GM12878 (cell line): ENCODE measurements at regions not wholly inside any gene's neighbourhood (a gene's known extent, or its start where the extent isn't known, plus 50 kb on each side); places are given as distances from the start of the nearest gene placed in this dataset.

Experiments used
- ATAC-seq: fragments of 200-7000 bp; cut with Tn5 transposase; 3 replicates; pipeline ENCODE4 v1.9.1; 2020; ENCODE audit warnings: mild to moderate bottlenecking, moderate library complexity
- BruUV-seq: library from RNA; stranded (reverse); fragments of 400-500 nt; replicated peaks from 2 replicates; lab custom pipeline; 2021; lab: Mats Ljungman, UMichigan
- CTCF ChIA-PET: fragments of 300-600 bp; sonication (Branson Sonifier 250); formaldehyde crosslinking; extraction: SDS; loops from one replicate; lab custom pipeline; 2021; ENCODE audit warnings: inconsistent platforms; lab: Yijun Ruan, JAX
- POLR2A ChIA-PET: fragments of 350-600 bp; formaldehyde crosslinking; extraction: SDS; loops from one replicate; lab custom pipeline; 2021; ENCODE audit warnings: inconsistent platforms; lab: Charles Lee
- RAD21 ChIA-PET: fragments of 300-600 bp; sonication (Branson Sonifier 250); formaldehyde crosslinking; loops from one replicate; lab custom pipeline; 2023; ENCODE audit warnings: antibody characterized with exemption; ENCODE audit not compliant: unreplicated experiment; lab: Charles Lee
- SMC1A ChIA-PET: fragments of 300-600 bp; sonication (Branson Sonifier 250); formaldehyde crosslinking; loops from one replicate; lab custom pipeline; 2023; ENCODE audit not compliant: unreplicated experiment, uncharacterized antibody; lab: Charles Lee
- DNase-seq: peaks from one replicate; pipeline ENCODE4 v3.0.0-alpha.2; 2011; ENCODE audit warnings: low read depth, low spot score
- FAIRE-seq: peaks from 3 replicates; lab custom pipeline; 2011; peaks lifted over from hg19 to GRCh38; lab: Jason Lieb, UNC
- H2AFZ ChIP-seq: 2 replicates; pipeline ENCODE4 v1.6.0; 2011; ENCODE audit warnings: low read depth, low read length, control low read depth; ENCODE audit not compliant: control insufficient read depth
- H3K27ac ChIP-seq: 2 replicates; pipeline ENCODE4 v1.5.1; 2011; ENCODE audit warnings: control low read depth; ENCODE audit not compliant: control insufficient read depth, insufficient read depth
- H3K27me3 ChIP-seq, 2 experiments: replicated peaks in 1 of 2; 2 replicates each; pipeline versions ENCODE4 v1.6.0 to v1.6.1; 2011; ENCODE audit warnings: low read length in 1 of 2; ENCODE audit not compliant: control insufficient read depth in 2 of 2, insufficient read depth in 2 of 2
- H3K36me3 ChIP-seq, 2 experiments: 2 replicates each; pipeline ENCODE4 v1.5.1; 2011; ENCODE audit warnings: low read length in 1 of 2; ENCODE audit not compliant: control insufficient read depth in 2 of 2, insufficient read depth in 2 of 2
- H3K4me1 ChIP-seq: 2 replicates; pipeline ENCODE4 v1.6.1; 2011; ENCODE audit warnings: mild to moderate bottlenecking, low read length, moderate library complexity, mixed read lengths; ENCODE audit not compliant: control insufficient read depth, insufficient read depth
- H3K4me2 ChIP-seq: 2 replicates; pipeline ENCODE4 v1.6.0; 2011; ENCODE audit warnings: control low read depth; ENCODE audit not compliant: control insufficient read depth, insufficient read depth
- H3K4me3 ChIP-seq: fragments of 200-600 bp; sonication (generic); 2 replicates; pipeline ENCODE4 v1.5.1; 2016
- H3K79me2 ChIP-seq: 2 replicates; pipeline ENCODE4 v1.6.0; 2011; ENCODE audit warnings: low read length; ENCODE audit not compliant: control insufficient read depth, insufficient read depth
- H3K9ac ChIP-seq: 2 replicates; pipeline ENCODE4 v1.8.0; 2011; ENCODE audit warnings: low read length, control low read depth, mixed read lengths; ENCODE audit not compliant: control insufficient read depth, insufficient read depth
- H3K9me3 ChIP-seq: replicated peaks from 3 replicates; pipeline ENCODE4 v1.5.1; 2011; ENCODE audit warnings: mild to moderate bottlenecking, low read length; ENCODE audit not compliant: control insufficient read depth, insufficient read depth
- H4K20me1 ChIP-seq: 2 replicates; pipeline ENCODE4 v1.6.0; 2011; ENCODE audit not compliant: control insufficient read depth, insufficient read depth
- BHLHE40 ChIP-seq, 2 experiments: fragments of 450-650 bp in 1 of 2; IDR thresholded peaks; 2 replicates each; pipeline ENCODE4 v1.6.1; 2011 to 2017; ENCODE audit warnings: low read depth in 2 of 2, borderline replicate concordance in 1 of 2, improper control_type of control experiment in 1 of 2, low read length in 1 of 2, mild to moderate bottlenecking in 1 of 2
- HDAC2 ChIP-seq: fragments of 200-600 bp; sonication (generic); IDR thresholded peaks from 2 replicates; pipeline ENCODE4 v1.6.1; 2017
- NFXL1 ChIP-seq: fragments of 450-650 bp; IDR thresholded peaks from 2 replicates; pipeline ENCODE4 v1.6.1; 2017; ENCODE audit warnings: antibody characterized with exemption, mild to moderate bottlenecking, borderline replicate concordance
- RELA ChIP-seq: fragments of 450-650 bp; IDR thresholded peaks from 2 replicates; pipeline ENCODE4 v1.8.0; 2014; ENCODE audit warnings: borderline replicate concordance; ENCODE audit not compliant: partially characterized antibody
- SIX5 ChIP-seq: IDR thresholded peaks from 2 replicates; pipeline ENCODE4 v1.6.1; 2011; ENCODE audit warnings: mild to moderate bottlenecking, low read depth, low read length, moderate library complexity; ENCODE audit not compliant: severe bottlenecking
- SUZ12 ChIP-seq: fragments of 200-600 bp; sonication (generic); IDR thresholded peaks from one replicate; pipeline ENCODE4 v1.6.1; 2018; ENCODE audit warnings: antibody characterized with exemption, mild to moderate bottlenecking; ENCODE audit not compliant: unreplicated experiment
- ZNF622 ChIP-seq: fragments of 450-650 bp; IDR thresholded peaks from 2 replicates; pipeline ENCODE4 v1.6.1; 2017; ENCODE audit warnings: mild to moderate bottlenecking, inconsistent platforms
- WGBS: methylation state at CpG from one replicate; pipeline ENCODE4 v1.1.6; 2016; ENCODE audit warnings: low lambda C conversion rate; ENCODE audit not compliant: insufficient replicate concordance, insufficient coverage; ENCODE audit errors: missing lambda C conversion rate; 5-methylcytosine and 5-hydroxymethylcytosine counted together
- in situ Hi-C: fragments of 300-500 bp; cut with MboI; formaldehyde crosslinking; loops from 9 replicates; pipeline ENCODE4 v1.14.3; 2018; ENCODE audit warnings: mixed read lengths
- intact Hi-C: fragments of 100-400 bp; cut with micrococcal nuclease; formaldehyde crosslinking; loops from one replicate; pipeline ENCODE4 v1.14.2; 2022; ENCODE audit not compliant: unreplicated experiment
- TF ChIP-seq, protein P1 (sequence below), 3 experiments: IDR thresholded peaks in 2 of 3; conservative IDR thresholded peaks in 1 of 3; 2 replicates each; pipeline ENCODE4 v1.5.1; 2011; ENCODE audit warnings: low read depth in 3 of 3, low read length in 3 of 3, mild to moderate bottlenecking in 3 of 3, control low read depth in 2 of 3, moderate library complexity in 2 of 3, inconsistent platforms in 1 of 3, mixed read lengths in 1 of 3; ENCODE audit not compliant: control insufficient read depth in 2 of 3, insufficient read depth in 1 of 3; ENCODE audit errors: extremely low read depth in 1 of 3
- TF ChIP-seq, protein P2 (sequence below): fragments of 450-650 bp; IDR thresholded peaks from 2 replicates; pipeline ENCODE4 v1.6.1; 2017; ENCODE audit warnings: mild to moderate bottlenecking, moderate library complexity

DNA sequence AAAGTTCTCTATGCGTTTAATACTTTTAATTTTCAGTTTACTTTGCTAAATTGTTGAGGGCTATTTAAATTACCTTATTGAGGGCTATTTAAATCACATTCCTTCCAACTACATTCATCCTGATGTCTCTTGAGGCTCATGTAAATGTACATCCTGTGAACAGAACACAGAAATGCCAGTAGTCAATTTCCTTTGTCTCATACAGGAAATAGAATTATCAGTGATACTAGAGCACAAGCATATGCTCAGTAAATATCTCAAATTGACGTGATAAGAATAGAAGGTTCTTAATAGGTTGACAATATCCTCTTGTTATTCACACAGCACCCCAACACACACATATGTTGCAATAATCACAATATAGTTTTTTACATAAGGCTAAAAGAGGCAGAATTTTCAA lies 449.0 kb downstream of the CYLC2 start:
- TF ChIP-seq SIX5: no peak
- TF ChIP-seq SUZ12: no peak
- no peak for TF ChIP-seq HDAC2
- TF ChIP-seq, protein P1, sequence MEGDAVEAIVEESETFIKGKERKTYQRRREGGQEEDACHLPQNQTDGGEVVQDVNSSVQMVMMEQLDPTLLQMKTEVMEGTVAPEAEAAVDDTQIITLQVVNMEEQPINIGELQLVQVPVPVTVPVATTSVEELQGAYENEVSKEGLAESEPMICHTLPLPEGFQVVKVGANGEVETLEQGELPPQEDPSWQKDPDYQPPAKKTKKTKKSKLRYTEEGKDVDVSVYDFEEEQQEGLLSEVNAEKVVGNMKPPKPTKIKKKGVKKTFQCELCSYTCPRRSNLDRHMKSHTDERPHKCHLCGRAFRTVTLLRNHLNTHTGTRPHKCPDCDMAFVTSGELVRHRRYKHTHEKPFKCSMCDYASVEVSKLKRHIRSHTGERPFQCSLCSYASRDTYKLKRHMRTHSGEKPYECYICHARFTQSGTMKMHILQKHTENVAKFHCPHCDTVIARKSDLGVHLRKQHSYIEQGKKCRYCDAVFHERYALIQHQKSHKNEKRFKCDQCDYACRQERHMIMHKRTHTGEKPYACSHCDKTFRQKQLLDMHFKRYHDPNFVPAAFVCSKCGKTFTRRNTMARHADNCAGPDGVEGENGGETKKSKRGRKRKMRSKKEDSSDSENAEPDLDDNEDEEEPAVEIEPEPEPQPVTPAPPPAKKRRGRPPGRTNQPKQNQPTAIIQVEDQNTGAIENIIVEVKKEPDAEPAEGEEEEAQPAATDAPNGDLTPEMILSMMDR (IDR thresholded peaks at IDR 0.05 in 2 of 3, conservative IDR thresholded peaks at IDR 0.05 in 1 of 3; ENCODE audit: control insufficient read depth in 2 of 3, extremely low read depth in 1 of 3, insufficient read depth in 1 of 3, low read depth in 3 of 3, low read length in 3 of 3): no peak
- TF ChIP-seq ZNF622: no peak
- intact Hi-C loops: no loop called here
- DNase-seq: no peak

DNA sequence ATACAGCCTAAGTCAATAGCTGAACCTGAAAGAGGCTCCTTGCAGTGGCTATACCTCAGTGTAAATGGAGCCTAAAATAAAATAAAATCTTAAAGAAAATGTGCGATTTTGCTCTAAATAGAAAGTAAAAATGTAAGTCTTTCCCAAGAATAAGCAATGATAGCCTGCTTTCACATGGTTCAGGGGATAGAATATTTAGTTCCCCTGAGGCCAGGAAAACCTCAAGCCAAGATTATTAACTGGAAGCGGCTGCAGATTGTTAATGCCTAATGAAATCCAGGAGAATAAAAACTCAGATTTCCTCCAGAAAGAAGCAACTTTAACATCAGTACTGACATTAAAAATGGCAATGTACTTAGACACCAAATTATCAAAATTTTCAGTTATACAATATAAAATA lies 463.7 kb downstream of the CYLC2 start:
- Histone ChIP-seq H3K36me3 (no peaks in the 10 kb centered on the region), H3K27me3 (no peaks in the 10 kb centered on the region), H4K20me1 (no peaks in the 10 kb centered on the region), H3K4me3 (no peak overlapping the region), H3K27ac (no peak overlapping the region), H3K79me2 (no peaks in the 10 kb centered on the region), H3K9me3 (no peaks in the 10 kb centered on the region), H3K4me1 (no peaks in the 10 kb centered on the region), H3K4me2 (no peak overlapping the region), H3K9ac (no peak overlapping the region), H2AFZ (no peak overlapping the region)
- DNase-seq (no peak), ATAC-seq (no peak), FAIRE-seq (no peak)
- intact Hi-C loops: no loop called here
- ChIA-PET CTCF (no interaction called here), RAD21 (no interaction called here), POLR2A (no interaction called here), SMC1A (no interaction called here)
- in situ Hi-C loops: no loop called here
- 16% methylated on average over 2 of the region's 2 CpGs for WGBS
- BruUV-seq: no TSS peak
- TF ChIP-seq BHLHE40 (IDR thresholded peaks at IDR 0.05; ENCODE audit: borderline replicate concordance in 1 of 2, low read depth in 2 of 2, low read length in 1 of 2) (no peak), NFXL1 (no peak), RELA (no peak)
- TF ChIP-seq, protein P2, sequence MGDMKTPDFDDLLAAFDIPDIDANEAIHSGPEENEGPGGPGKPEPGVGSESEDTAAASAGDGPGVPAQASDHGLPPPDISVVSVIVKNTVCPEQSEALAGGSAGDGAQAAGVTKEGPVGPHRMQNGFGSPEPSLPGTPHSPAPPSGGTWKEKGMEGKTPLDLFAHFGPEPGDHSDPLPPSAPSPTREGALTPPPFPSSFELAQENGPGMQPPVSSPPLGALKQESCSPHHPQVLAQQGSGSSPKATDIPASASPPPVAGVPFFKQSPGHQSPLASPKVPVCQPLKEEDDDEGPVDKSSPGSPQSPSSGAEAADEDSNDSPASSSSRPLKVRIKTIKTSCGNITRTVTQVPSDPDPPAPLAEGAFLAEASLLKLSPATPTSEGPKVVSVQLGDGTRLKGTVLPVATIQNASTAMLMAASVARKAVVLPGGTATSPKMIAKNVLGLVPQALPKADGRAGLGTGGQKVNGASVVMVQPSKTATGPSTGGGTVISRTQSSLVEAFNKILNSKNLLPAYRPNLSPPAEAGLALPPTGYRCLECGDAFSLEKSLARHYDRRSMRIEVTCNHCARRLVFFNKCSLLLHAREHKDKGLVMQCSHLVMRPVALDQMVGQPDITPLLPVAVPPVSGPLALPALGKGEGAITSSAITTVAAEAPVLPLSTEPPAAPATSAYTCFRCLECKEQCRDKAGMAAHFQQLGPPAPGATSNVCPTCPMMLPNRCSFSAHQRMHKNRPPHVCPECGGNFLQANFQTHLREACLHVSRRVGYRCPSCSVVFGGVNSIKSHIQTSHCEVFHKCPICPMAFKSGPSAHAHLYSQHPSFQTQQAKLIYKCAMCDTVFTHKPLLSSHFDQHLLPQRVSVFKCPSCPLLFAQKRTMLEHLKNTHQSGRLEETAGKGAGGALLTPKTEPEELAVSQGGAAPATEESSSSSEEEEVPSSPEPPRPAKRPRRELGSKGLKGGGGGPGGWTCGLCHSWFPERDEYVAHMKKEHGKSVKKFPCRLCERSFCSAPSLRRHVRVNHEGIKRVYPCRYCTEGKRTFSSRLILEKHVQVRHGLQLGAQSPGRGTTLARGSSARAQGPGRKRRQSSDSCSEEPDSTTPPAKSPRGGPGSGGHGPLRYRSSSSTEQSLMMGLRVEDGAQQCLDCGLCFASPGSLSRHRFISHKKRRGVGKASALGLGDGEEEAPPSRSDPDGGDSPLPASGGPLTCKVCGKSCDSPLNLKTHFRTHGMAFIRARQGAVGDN: no peak
- TF ChIP-seq, protein P1 (IDR thresholded peaks at IDR 0.05 in 2 of 3, conservative IDR thresholded peaks at IDR 0.05 in 1 of 3; ENCODE audit: control insufficient read depth in 2 of 3, extremely low read depth in 1 of 3, insufficient read depth in 1 of 3, low read depth in 3 of 3, low read length in 3 of 3): no peak

More for the DNA sequence above, 449.0 kb downstream of the CYLC2 start:
- no peak overlapping the region for H3K4me2 ChIP-seq
- 0% methylated on average over 2 of the region's 2 CpGs for WGBS
- H3K27me3 ChIP-seq: no peaks in the 10 kb centered on the region
- FAIRE-seq: no peak
- no peak overlapping the region for H2AFZ ChIP-seq
- H3K27ac ChIP-seq: no peak overlapping the region
- no peaks in the 10 kb centered on the region for H3K9me3 ChIP-seq
- RAD21 ChIA-PET: no interaction called here
- no peak overlapping the region for H3K4me3 ChIP-seq
- H3K36me3 ChIP-seq: no peaks in the 10 kb centered on the region
- SMC1A ChIA-PET: no interaction called here
- CTCF ChIA-PET: no interaction called here
- no peak for ATAC-seq
- in situ Hi-C loops: no loop called here
- H3K9ac ChIP-seq: no peak overlapping the region
- H3K4me1 ChIP-seq: no peaks in the 10 kb centered on the region
- no peaks in the 10 kb centered on the region for H3K79me2 ChIP-seq
- BruUV-seq: no TSS peak
- POLR2A ChIA-PET: no interaction called here
- no peaks in the 10 kb centered on the region for H4K20me1 ChIP-seq
